Endodermal cell (in vitro differentiated cells): ENCODE measurements at regions not wholly inside any gene's neighbourhood (a gene's known extent, or its start where the extent isn't known, plus 50 kb on each side); places are given as distances from the start of the nearest gene placed in this dataset.

Source experiments
- DNase-seq: peaks from one replicate; pipeline ENCODE4 v3.0.0-alpha.2; 2017
- H3K27ac ChIP-seq: 2 replicates; pipeline ENCODE4 v1.5.1; 2013; ENCODE audit warnings: mild to moderate bottlenecking, low read depth, low read length, moderate library complexity
- H3K27me3 ChIP-seq: 2 replicates; pipeline ENCODE4 v1.6.1; 2013; ENCODE audit warnings: mild to moderate bottlenecking, low read length, moderate library complexity; ENCODE audit not compliant: insufficient read depth, control insufficient read depth, poor library complexity, severe bottlenecking
- H3K36me3 ChIP-seq: 2 replicates; pipeline ENCODE4 v1.7.0; 2013; ENCODE audit warnings: mild to moderate bottlenecking, low read length, moderate library complexity; ENCODE audit not compliant: control insufficient read depth, insufficient read depth
- H3K4me1 ChIP-seq: one replicate; pipeline ENCODE4 v1.7.0; 2013; ENCODE audit warnings: low read length; ENCODE audit not compliant: control insufficient read depth, insufficient read depth
- H3K4me3 ChIP-seq: 2 replicates; pipeline ENCODE4 v1.5.1; 2013; ENCODE audit warnings: mild to moderate bottlenecking, low read length, moderate library complexity
- H3K9ac ChIP-seq: 2 replicates; pipeline ENCODE4 v1.6.1; 2013; ENCODE audit warnings: mild to moderate bottlenecking, low read length, moderate library complexity; ENCODE audit not compliant: poor library complexity, severe bottlenecking; ENCODE audit errors: extremely low read depth
- H3K9me3 ChIP-seq: 2 replicates; pipeline ENCODE4 v1.6.1; 2013; ENCODE audit warnings: mild to moderate bottlenecking, low read length, moderate library complexity; ENCODE audit not compliant: control insufficient read depth
- H3K27ac Mint-ChIP-seq: 2 replicates; pipeline ENCODE4 v1.8.0; 2020; ENCODE audit warnings: mixed read lengths
- H3K27me3 Mint-ChIP-seq: 2 replicates; pipeline ENCODE4 v1.8.0; 2021; ENCODE audit warnings: mild to moderate bottlenecking, mixed read lengths; ENCODE audit not compliant: insufficient read depth
- H3K36me3 Mint-ChIP-seq: 2 replicates; pipeline ENCODE4 v1.8.0; 2020; ENCODE audit warnings: low read depth, mixed read lengths
- H3K4me1 Mint-ChIP-seq: 2 replicates; pipeline ENCODE4 v1.8.0; 2020; ENCODE audit warnings: mixed read lengths
- H3K4me3 Mint-ChIP-seq: 2 replicates; pipeline ENCODE4 v1.8.0; 2020; ENCODE audit warnings: mild to moderate bottlenecking, moderate library complexity, mixed read lengths
- H3K9me3 Mint-ChIP-seq: 2 replicates; pipeline ENCODE4 v1.8.0; 2020; ENCODE audit warnings: mild to moderate bottlenecking, mixed read lengths
- CTCF ChIP-seq: fragments of 200-600 bp; sonication (generic); conservative IDR thresholded peaks from 2 replicates; pipeline ENCODE4 v1.5.0; 2021; ENCODE audit warnings: antibody characterized with exemption, mild to moderate bottlenecking
- WGBS, 2 experiments: methylation state at CpG; one replicate each; pipeline versions ENCODE4 v1.1.5 to v1.1.7; 2013; ENCODE audit warnings: missing lambda C conversion rate in 2 of 2, mixed read lengths in 1 of 2; ENCODE audit not compliant: insufficient coverage in 1 of 2, insufficient read length in 1 of 2; 5-methylcytosine and 5-hydroxymethylcytosine counted together

DNA sequence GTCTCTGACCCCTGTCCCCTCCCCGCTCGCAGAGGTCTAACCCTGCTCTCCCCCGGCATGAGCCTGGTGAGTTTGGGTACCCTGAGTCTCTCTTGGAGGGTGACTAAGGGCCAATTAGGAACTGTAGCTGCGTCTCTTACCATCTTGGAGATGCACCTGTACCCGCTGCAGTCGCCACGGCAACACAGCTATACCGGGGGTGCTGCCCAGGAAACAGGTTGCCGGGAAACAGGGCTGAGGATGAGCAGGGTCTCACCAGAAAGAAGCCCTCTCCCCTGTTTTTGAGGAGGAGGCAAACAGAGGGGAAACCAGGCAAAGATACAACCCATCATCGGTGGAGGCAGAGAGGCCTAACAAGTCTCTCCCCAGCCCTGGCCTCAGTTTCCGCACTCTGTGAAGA, 140.2 kb downstream of the TMEM132E start:
- Mint-ChIP-seq H3K9me3 (no peaks in the 10 kb centered on the region), H3K4me1 (peaks cover 17% of the 10 kb centered on the region), H3K27me3 (peaks cover under 1% of the 10 kb centered on the region), H3K4me3 (no peak overlapping the region), H3K27ac (no peak overlapping the region), H3K36me3 (no peaks in the 10 kb centered on the region)
- peaks cover 2% of the 10 kb centered on the region for H3K4me1 ChIP-seq
- no peak overlapping the region for H3K27ac ChIP-seq
- no peaks in the 10 kb centered on the region for H3K36me3 ChIP-seq
- DNase-seq = no peak
- H3K9me3 ChIP-seq = no peaks in the 10 kb centered on the region
- no peak overlapping the region for H3K9ac ChIP-seq
- 87 to 93% methylated on average over 7 to 11 of the region's 11 CpGs for WGBS, 2 experiments
- no peaks in the 10 kb centered on the region for H3K27me3 ChIP-seq
- TF ChIP-seq CTCF = no peak
- no peak overlapping the region for H3K4me3 ChIP-seq

DNA sequence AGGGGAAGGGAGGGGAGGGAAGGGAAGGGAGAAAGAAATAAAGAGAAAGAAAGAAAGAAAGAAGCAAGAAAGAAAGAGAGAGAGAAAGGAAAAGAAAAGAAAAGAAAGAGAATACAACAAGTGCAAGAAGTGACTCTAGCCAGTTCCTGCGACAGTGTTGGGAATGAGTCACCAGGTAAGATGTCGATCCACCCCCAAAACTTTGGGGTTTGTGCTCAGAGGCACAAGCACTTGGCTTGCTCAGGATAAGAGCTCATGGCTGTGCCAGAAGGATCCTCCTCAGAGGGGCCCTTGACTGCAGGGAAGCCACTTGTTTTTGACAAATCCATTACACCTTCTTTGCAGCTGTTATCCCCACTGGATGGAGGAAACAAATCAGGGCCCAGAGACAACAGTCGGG, 137.7 kb downstream of the TMEM132E start:
- Mint-ChIP-seq H3K4me3 (no peak overlapping the region), H3K27me3 (peaks cover 2% of the 10 kb centered on the region), H3K36me3 (no peaks in the 10 kb centered on the region), H3K9me3 (no peaks in the 10 kb centered on the region), H3K27ac (no peak overlapping the region), H3K4me1 (peaks cover 17% of the 10 kb centered on the region)
- no peak overlapping the region for H3K4me3 ChIP-seq
- no peak overlapping the region for H3K27ac ChIP-seq
- H3K4me1 ChIP-seq = peaks cover 2% of the 10 kb centered on the region
- H3K27me3 ChIP-seq = no peaks in the 10 kb centered on the region
- WGBS, 2 experiments = 80 to 82% methylated on average over 3 of the region's 3 CpGs
- DNase-seq = peak; percentile 43
- no peak for TF ChIP-seq CTCF
- H3K36me3 ChIP-seq = no peaks in the 10 kb centered on the region
- no peak overlapping the region for H3K9ac ChIP-seq
- no peaks in the 10 kb centered on the region for H3K9me3 ChIP-seq

DNA sequence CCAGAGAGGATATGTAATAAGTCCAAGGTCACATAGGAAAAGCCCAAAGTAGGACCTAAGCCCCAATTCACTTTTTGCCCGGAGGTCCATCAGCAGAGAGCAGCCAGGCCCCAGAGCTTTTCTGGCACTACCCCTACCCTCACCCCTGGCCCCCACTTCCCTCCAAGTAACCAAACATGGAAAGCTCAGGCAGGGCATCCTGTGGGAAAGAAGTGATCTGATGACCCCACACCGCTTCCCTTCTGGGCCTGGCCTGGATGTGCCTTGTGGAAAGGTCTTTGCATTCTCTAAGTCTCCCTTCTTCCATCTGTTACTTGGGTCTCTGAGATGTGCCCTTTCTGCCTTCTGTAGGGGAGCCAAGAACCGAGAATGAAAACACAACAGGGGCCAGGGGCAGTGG, 136.9 kb downstream of the TMEM132E start:
- Mint-ChIP-seq H3K27ac (no peak overlapping the region), H3K4me1 (peaks cover 17% of the 10 kb centered on the region), H3K27me3 (peaks cover 2% of the 10 kb centered on the region), H3K4me3 (no peak overlapping the region), H3K9me3 (no peaks in the 10 kb centered on the region), H3K36me3 (no peaks in the 10 kb centered on the region)
- H3K4me3 ChIP-seq = no peak overlapping the region
- no peak for TF ChIP-seq CTCF
- no peaks in the 10 kb centered on the region for H3K36me3 ChIP-seq
- H3K9ac ChIP-seq = no peak overlapping the region
- H3K9me3 ChIP-seq = no peaks in the 10 kb centered on the region
- peak; percentile 23 for DNase-seq
- H3K27ac ChIP-seq = no peak overlapping the region
- peaks cover 2% of the 10 kb centered on the region for H3K4me1 ChIP-seq
- WGBS, 2 experiments = 86 to 92% methylated on average over 1 to 3 of the region's 3 CpGs
- no peaks in the 10 kb centered on the region for H3K27me3 ChIP-seq
